ENCODE measurements at regions not wholly inside any gene's neighbourhood (a gene's known extent, or its start where the extent isn't known, plus 50 kb on each side); places are given as distances from the start of the nearest gene placed in this dataset.

- no CpG with 5 or more reads among the region's 1 CpG for WGBS (ENCODE audit: insufficient coverage)
- no peaks in the 10 kb centered on the region for H3K27me3 ChIP-seq (ENCODE audit: control insufficient read depth in 2 of 2, insufficient read depth in 2 of 2, low read length in 2 of 2)
- H3K36me3 ChIP-seq (replicated peaks in 1 of 2; ENCODE audit: control insufficient read depth in 1 of 2, insufficient read depth in 2 of 2, low read length in 2 of 2): no peaks in the 10 kb centered on the region
- no peak overlapping the region for H3K4me2 ChIP-seq (replicated peaks; ENCODE audit: extremely low read depth, low read length, poor library complexity, severe bottlenecking)
- no peak overlapping the region for H3K9ac ChIP-seq (ENCODE audit: insufficient read depth, low read length, poor library complexity, severe bottlenecking)
- intact Hi-C loops (cut with micrococcal nuclease): loop anchor here in 1 of 2 donors (10.0 kb wide), 1 partner anchor 373 kb away; no protein-coding TSS in a partner anchor
- H3K4me1 Mint-ChIP-seq: no peaks in the 10 kb centered on the region
- H3K4me1 ChIP-seq (ENCODE audit: control insufficient read depth in 1 of 2, insufficient read depth in 2 of 2, low read length in 2 of 2): no peaks in the 10 kb centered on the region
- no peaks in the 10 kb centered on the region for H3K36me3 Mint-ChIP-seq
- peaks cover 0 to 10% (median 3%) of the 10 kb centered on the region in 7 donors for H3K9me3 Mint-ChIP-seq
- no peak overlapping the region for H3K27ac ChIP-seq (ENCODE audit: low read depth in 1 of 2, low read length in 2 of 2)
- peak; percentile 41 to 55 (median 49) for DNase-seq
- peaks cover 5% of the 10 kb centered on the region in 2 donors for H3K9me3 ChIP-seq (replicated peaks in 1 of 2; ENCODE audit: control insufficient read depth in 1 of 2, insufficient read depth in 1 of 2, low read length in 2 of 2)
- no peak overlapping the region for H3K4me3 Mint-ChIP-seq
- no peaks in the 10 kb centered on the region for H3K79me2 ChIP-seq (ENCODE audit: insufficient read depth, low read length)
- H4K20me1 ChIP-seq (ENCODE audit: insufficient read depth, low read length): no peaks in the 10 kb centered on the region
- peak; percentile 59 for TF ChIP-seq CTCF (IDR thresholded peaks at IDR 0.05)
- H3K4me3 ChIP-seq (replicated peaks in 1 of 3; ENCODE audit: low read depth in 2 of 3, low read length in 3 of 3): no peak overlapping the region
- no peak overlapping the region for H2AFZ ChIP-seq (ENCODE audit: insufficient read depth, low read depth, low read length, poor library complexity, severe bottlenecking)
- H3K27me3 Mint-ChIP-seq (ENCODE audit: low read depth in 3 of 3): no peaks in the 10 kb centered on the region
- H3K27ac Mint-ChIP-seq: no peak overlapping the region
These were observed 196.8 kb upstream of the MBNL1 start for GRCh38 chr3:152071924-152072323.

- H3K4me3 Mint-ChIP-seq: no peak overlapping the region
- no peaks in the 10 kb centered on the region for H3K79me2 ChIP-seq (ENCODE audit: insufficient read depth, low read length)
- intact Hi-C loops (cut with micrococcal nuclease): loop anchor here in 1 of 2 donors (10.0 kb wide), 1 partner anchor 372 kb away; no protein-coding TSS in a partner anchor
These were observed 195.5 kb upstream of the MBNL1 start for GRCh38 chr3:152073267-152073666.

More at GRCh38 chr3:152073267-152073666, 195.5 kb upstream of the MBNL1 start:
- H3K27me3 ChIP-seq (ENCODE audit: control insufficient read depth in 2 of 2, insufficient read depth in 2 of 2, low read length in 2 of 2): no peaks in the 10 kb centered on the region
- no peaks in the 10 kb centered on the region for H3K36me3 ChIP-seq (replicated peaks in 1 of 2; ENCODE audit: control insufficient read depth in 1 of 2, insufficient read depth in 2 of 2, low read length in 2 of 2)
- H3K4me1 ChIP-seq (ENCODE audit: control insufficient read depth in 1 of 2, insufficient read depth in 2 of 2, low read length in 2 of 2): no peaks in the 10 kb centered on the region
- no CpG with 5 or more reads among the region's 6 CpGs for WGBS (ENCODE audit: insufficient coverage)
- no peak overlapping the region for H3K4me3 ChIP-seq (replicated peaks in 1 of 3; ENCODE audit: low read depth in 2 of 3, low read length in 3 of 3)
- no peak overlapping the region for H2AFZ ChIP-seq (ENCODE audit: insufficient read depth, low read depth, low read length, poor library complexity, severe bottlenecking)
- H4K20me1 ChIP-seq (ENCODE audit: insufficient read depth, low read length): no peaks in the 10 kb centered on the region
- H3K27me3 Mint-ChIP-seq (ENCODE audit: low read depth in 3 of 3): no peaks in the 10 kb centered on the region
- TF ChIP-seq CTCF (IDR thresholded peaks at IDR 0.05): no peak
- H3K4me2 ChIP-seq (replicated peaks; ENCODE audit: extremely low read depth, low read length, poor library complexity, severe bottlenecking): no peak overlapping the region
- H3K9ac ChIP-seq (ENCODE audit: insufficient read depth, low read length, poor library complexity, severe bottlenecking): no peak overlapping the region
- H3K9me3 ChIP-seq (replicated peaks in 1 of 2; ENCODE audit: control insufficient read depth in 1 of 2, insufficient read depth in 1 of 2, low read length in 2 of 2): peaks cover 5% of the 10 kb centered on the region in 2 donors
- H3K27ac Mint-ChIP-seq: no peak overlapping the region
- DNase-seq: no peak
- peaks cover 0 to 9% (median 2%) of the 10 kb centered on the region in 7 donors for H3K9me3 Mint-ChIP-seq
- H3K4me1 Mint-ChIP-seq: no peaks in the 10 kb centered on the region
- no peaks in the 10 kb centered on the region for H3K36me3 Mint-ChIP-seq
- H3K27ac ChIP-seq (ENCODE audit: low read depth in 1 of 2, low read length in 2 of 2): no peak overlapping the region

All from CD14-positive monocyte (primary cell).